HepG2 (cell line): ENCODE measurements at regions not wholly inside any gene's neighbourhood (a gene's known extent, or its start where the extent isn't known, plus 50 kb on each side); places are given as distances from the start of the nearest gene placed in this dataset.
"Not testable (repeated sequence)": the region's sequence is repeated elsewhere in the genome, so short reads cannot be mapped to it uniquely, and the experiment has no call there.

Source experiments
- ATAC-seq: fragments of 200-7000 bp; cut with Tn5 transposase; 3 replicates; pipeline ENCODE4 v1.9.1; 2020; ENCODE audit warnings: mild to moderate bottlenecking, moderate library complexity
- BruUV-seq: library from RNA; stranded (reverse); fragments of 400-500 nt; replicated peaks from 2 replicates; lab custom pipeline; 2021; lab: Mats Ljungman, UMichigan
- CTCF ChIA-PET: fragments of 300-600 bp; formaldehyde crosslinking; extraction: SDS; loops from one replicate; lab custom pipeline; 2021; ENCODE audit warnings: low total read pairs, inconsistent platforms, low intra/inter-chr PET ratio; lab: Yijun Ruan, JAX
- POLR2A ChIA-PET: fragments of 350-600 bp; sonication (Branson Sonifier 250); formaldehyde crosslinking; loops from one replicate; lab custom pipeline; 2020; ENCODE audit warnings: antibody characterized with exemption, inconsistent platforms; lab: Yijun Ruan, JAX
- DNase-seq: peaks from one replicate; pipeline ENCODE4 v3.0.0-alpha.2; 2015; ENCODE audit warnings: low spot score
- FAIRE-seq: peaks from 3 replicates; lab custom pipeline; 2011; peaks lifted over from hg19 to GRCh38; lab: Jason Lieb, UNC
- H2AFZ ChIP-seq: one replicate; pipeline ENCODE4 v1.6.1; 2011; ENCODE audit warnings: low read length, inconsistent platforms
- H3K27ac ChIP-seq: fragments of 300-600 bp; 3 replicates; pipeline ENCODE4 v1.8.0; 2011; ENCODE audit warnings: mixed run types, mild to moderate bottlenecking, mixed read lengths, low read length, inconsistent platforms; ENCODE audit not compliant: insufficient read depth; ENCODE audit errors: extremely low read length
- H3K27me3 ChIP-seq, 2 experiments: fragments of 200-600 bp in 1 of 2; 2 replicates in 1 of 2; 3 replicates in 1 of 2; pipeline versions ENCODE4 v1.6.0 to v1.8.0; 2011; ENCODE audit warnings: low read length in 2 of 2, mild to moderate bottlenecking in 2 of 2, moderate library complexity in 2 of 2, inconsistent platforms in 1 of 2; ENCODE audit not compliant: insufficient read depth in 2 of 2, control insufficient read depth in 1 of 2
- H3K36me3 ChIP-seq, 2 experiments: fragments of 200-600 bp in 1 of 2; replicated peaks in 1 of 2; 2 replicates in 1 of 2; 3 replicates in 1 of 2; pipeline versions ENCODE4 v1.5.1 to v1.8.0; 2011; ENCODE audit warnings: low read length in 2 of 2, inconsistent platforms in 1 of 2; ENCODE audit not compliant: insufficient read depth in 2 of 2, control insufficient read depth in 1 of 2
- H3K4me1 ChIP-seq: 2 replicates; pipeline ENCODE4 v1.5.1; 2012; ENCODE audit warnings: low read length, inconsistent platforms; ENCODE audit not compliant: insufficient read depth
- H3K4me2 ChIP-seq: 2 replicates; pipeline ENCODE4 v1.6.0; 2011; ENCODE audit warnings: low read depth, low read length, inconsistent platforms
- H3K4me3 ChIP-seq, 3 experiments: fragments of 200-600 bp in 1 of 3; sonication (generic), shearing (Covaris generic) in 1 of 3; replicated peaks in 1 of 3; 2 replicates each; pipeline ENCODE4 v1.5.1; 2011 to 2016; ENCODE audit warnings: low read length in 3 of 3, inconsistent platforms in 2 of 3, low read depth in 2 of 3, mild to moderate bottlenecking in 2 of 3, control low read depth in 1 of 3, mixed read lengths in 1 of 3; ENCODE audit not compliant: insufficient read depth in 1 of 3
- H3K79me2 ChIP-seq: one replicate; pipeline ENCODE4 v1.6.1; 2011; ENCODE audit warnings: low read length, inconsistent platforms; ENCODE audit not compliant: insufficient read depth
- H3K9ac ChIP-seq: 2 replicates; pipeline ENCODE4 v1.6.0; 2011; ENCODE audit warnings: mild to moderate bottlenecking, low read depth, low read length, inconsistent platforms; ENCODE audit not compliant: insufficient read depth
- H3K9me3 ChIP-seq: 2 replicates; pipeline ENCODE4 v1.5.1; 2012; ENCODE audit warnings: mild to moderate bottlenecking, low read length
- H4K20me1 ChIP-seq: 2 replicates; pipeline ENCODE4 v1.6.0; 2011; ENCODE audit warnings: inconsistent platforms, mild to moderate bottlenecking, low read length, moderate library complexity; ENCODE audit not compliant: insufficient read depth
- WGBS: methylation state at CpG from one replicate; pipeline ENCODE4 v1.1.6; 2017; ENCODE audit warnings: low lambda C conversion rate; 5-methylcytosine and 5-hydroxymethylcytosine counted together
- in situ Hi-C: cut with HindIII; loops from 2 replicates; pipeline ENCODE4 v1.10.0; 2017; ENCODE audit warnings: low pct_unique_long_range_greater_than_20kb; ENCODE audit not compliant: extremely low pct_ligation_motif_present
- intact Hi-C: fragments of 100-400 bp; cut with micrococcal nuclease; formaldehyde crosslinking; loops from one replicate; pipeline ENCODE4 v1.10.0; 2022; ENCODE audit not compliant: unreplicated experiment

DNA sequence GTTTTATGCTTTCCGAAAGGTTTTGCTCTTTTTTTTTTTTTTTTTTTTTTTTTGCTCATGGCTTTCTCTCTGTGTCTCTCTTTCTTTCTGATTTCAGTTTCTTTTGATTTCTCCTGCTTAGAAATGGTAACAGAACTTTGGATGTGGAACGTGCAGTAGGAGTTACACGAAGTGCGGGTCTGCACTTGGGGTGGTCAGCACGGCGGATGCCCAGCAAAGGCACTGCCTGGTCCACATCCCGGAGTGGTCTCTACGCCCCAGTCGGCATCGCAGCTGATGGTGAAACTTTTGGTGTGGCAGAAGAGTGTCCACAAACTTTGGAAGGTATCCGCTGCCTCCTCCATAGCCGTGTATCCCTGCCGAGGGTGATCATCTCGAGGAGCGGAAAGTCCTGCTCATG, 385.2 kb downstream of the ZNF716 start:
- in situ Hi-C loops, BruUV-seq: not testable (repeated sequence)

GRCh38 chr7:57839152-57839551, 389.2 kb downstream of the ZNF716 start:
- H3K36me3 ChIP-seq, BruUV-seq: not testable (repeated sequence)

More for the DNA sequence above, 385.2 kb downstream of the ZNF716 start:
- CTCF ChIA-PET, H3K9ac ChIP-seq, H3K27ac ChIP-seq, intact Hi-C loops, H4K20me1 ChIP-seq, H3K4me2 ChIP-seq, H3K36me3 ChIP-seq, FAIRE-seq, H3K27me3 ChIP-seq, H3K79me2 ChIP-seq, H3K9me3 ChIP-seq, H3K4me3 ChIP-seq, DNase-seq, ATAC-seq, POLR2A ChIA-PET, H2AFZ ChIP-seq, H3K4me1 ChIP-seq: not testable (repeated sequence)
- WGBS: 78% methylated on average over 9 of the region's 15 CpGs

More at GRCh38 chr7:57839152-57839551, 389.2 kb downstream of the ZNF716 start:
- H3K4me1 ChIP-seq, H4K20me1 ChIP-seq, H3K27ac ChIP-seq, H3K9ac ChIP-seq, ATAC-seq, FAIRE-seq, H2AFZ ChIP-seq, H3K79me2 ChIP-seq, POLR2A ChIA-PET, in situ Hi-C loops, H3K27me3 ChIP-seq, DNase-seq, H3K4me2 ChIP-seq, intact Hi-C loops, H3K9me3 ChIP-seq, H3K4me3 ChIP-seq, CTCF ChIA-PET: not testable (repeated sequence)
- WGBS: 0% methylated on average over 2 of the region's 4 CpGs
